SH-SY5Y (cell line): ENCODE measurements at regions not wholly inside any gene's neighbourhood (a gene's known extent, or its start where the extent isn't known, plus 50 kb on each side); places are given as distances from the start of the nearest gene placed in this dataset.

Experiments used
- GATA2 ChIP-seq: IDR thresholded peaks from 2 replicates; pipeline ENCODE4 v1.6.1; 2011; ENCODE audit warnings: mild to moderate bottlenecking, low read depth, low read length
- GATA3 ChIP-seq: IDR thresholded peaks from 2 replicates; pipeline ENCODE4 v1.6.1; 2011; ENCODE audit warnings: low read depth, mild to moderate bottlenecking, low read length, moderate library complexity

DNA sequence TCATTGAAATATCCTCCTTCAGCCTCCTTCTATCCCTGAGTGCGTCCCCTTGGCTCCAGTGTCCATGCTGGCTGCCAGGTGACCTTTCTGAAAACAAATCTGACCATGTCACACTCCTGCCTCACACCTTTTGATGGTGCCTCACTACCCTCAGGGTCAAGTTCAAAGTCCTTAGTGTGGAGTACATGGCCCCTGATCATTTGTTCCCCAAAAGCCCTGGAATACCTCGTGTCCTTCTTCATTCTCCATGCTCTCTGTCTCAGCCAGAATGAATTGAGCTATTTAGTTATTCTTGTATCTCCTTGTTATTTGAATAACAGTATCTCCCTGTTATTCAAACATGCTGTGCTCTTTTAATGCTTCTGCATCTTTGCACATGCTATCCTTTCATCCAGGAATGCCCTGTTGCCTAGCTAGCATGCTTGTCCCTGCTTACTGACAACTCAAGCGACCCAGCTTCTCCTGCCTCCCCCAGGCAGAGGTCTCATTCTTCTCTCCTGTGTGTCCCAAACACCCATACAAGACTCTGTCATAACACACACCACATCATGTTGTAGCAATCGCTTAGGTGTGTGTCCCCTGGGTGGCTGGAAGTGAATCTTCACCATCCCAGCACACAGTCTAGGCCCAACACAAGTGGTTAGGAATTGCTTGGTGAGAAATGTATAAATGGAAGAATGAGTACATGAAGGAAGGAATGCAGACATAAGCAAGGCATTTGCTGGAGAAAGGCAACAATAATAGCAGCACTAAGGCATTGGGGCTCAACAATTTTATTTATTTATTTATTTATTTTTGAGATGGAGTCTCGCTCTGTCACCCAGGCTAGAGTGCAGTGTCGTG, 144.0 kb downstream of the DDX1 start:
- no peak for TF ChIP-seq GATA2
- no peak for TF ChIP-seq GATA3
